HG03575 (cell line): ENCODE measurements at regions not wholly inside any gene's neighbourhood (a gene's known extent, or its start where the extent isn't known, plus 50 kb on each side); places are given as distances from the start of the nearest gene placed in this dataset.

ENCODE experiments used
- ATAC-seq: cut with Tn5 transposase; IDR thresholded peaks from one replicate; pipeline ENCODE4 v1.9.1; 2021; ENCODE audit not compliant: unreplicated experiment, insufficient number of reproducible peaks, low FRiP score; ENCODE audit errors: extremely low read depth

GRCh38 chr10:9762966-9763656 lies 1254.6 kb upstream of the CELF2 start:
- ATAC-seq, result no peak

- ATAC-seq, result no peak
These were observed 1250.9 kb upstream of the CELF2 start for GRCh38 chr10:9766762-9767161.

- no peak for ATAC-seq
These were observed 1236.0 kb upstream of the CELF2 start for GRCh38 chr10:9781666-9782065.

GRCh38 chr10:9786101-9786500 lies 1231.6 kb upstream of the CELF2 start:
- ATAC-seq, result no peak

- ATAC-seq, result no peak
These were observed 1231.1 kb upstream of the CELF2 start for GRCh38 chr10:9786576-9786975.

- no peak for ATAC-seq
These were observed 1227.7 kb upstream of the CELF2 start for GRCh38 chr10:9789996-9790395.

GRCh38 chr10:9792181-9792580 lies 1225.5 kb upstream of the CELF2 start:
- ATAC-seq, result no peak

- no peak for ATAC-seq
These were observed 1221.1 kb upstream of the CELF2 start for GRCh38 chr10:9796564-9796963.

GRCh38 chr10:9800011-9800410 lies 1217.7 kb upstream of the CELF2 start:
- ATAC-seq, result no peak

GRCh38 chr10:9800571-9800970 lies 1217.1 kb upstream of the CELF2 start:
- ATAC-seq, result no peak

- no peak for ATAC-seq
These were observed 1209.8 kb upstream of the CELF2 start for GRCh38 chr10:9807846-9808245.

GRCh38 chr10:9811601-9812000 lies 1206.1 kb upstream of the CELF2 start:
- no peak for ATAC-seq

GRCh38 chr10:9814285-9814864 lies 1203.3 kb upstream of the CELF2 start:
- no peak for ATAC-seq

GRCh38 chr10:9819756-9820494 lies 1197.7 kb upstream of the CELF2 start:
- no peak for ATAC-seq

- no peak for ATAC-seq
These were observed 1194.3 kb upstream of the CELF2 start for GRCh38 chr10:9823268-9823930.

- no peak for ATAC-seq
These were observed 1193.0 kb upstream of the CELF2 start for GRCh38 chr10:9824631-9825071.

GRCh38 chr10:9825491-9826018 lies 1192.1 kb upstream of the CELF2 start:
- no peak for ATAC-seq

GRCh38 chr10:9828110-9828509 lies 1189.6 kb upstream of the CELF2 start:
- no peak for ATAC-seq

- no peak for ATAC-seq
These were observed 1183.7 kb upstream of the CELF2 start for GRCh38 chr10:9833942-9834341.
